Omental fat pad (tissue), 3 donors: ENCODE measurements at regions not wholly inside any gene's neighbourhood (a gene's known extent, or its start where the extent isn't known, plus 50 kb on each side); places are given as distances from the start of the nearest gene placed in this dataset.

Experiments
- ATAC-seq: fragments of 150-250 bp; one replicate; pipeline ENCODE4 v1.9.1; 2016; ENCODE audit warnings: mild to moderate bottlenecking, moderate library complexity; ENCODE audit not compliant: low FRiP score
- DNase-seq: peaks from one replicate; pipeline ENCODE4 v3.0.0-alpha.2; 2019; ENCODE audit warnings: low spot score
- TF ChIP-seq, protein P1 (sequence below), 3 donors: fragments of 450-650 bp; IDR thresholded peaks; one replicate each; pipeline ENCODE4 v1.5.1; 2016 to 2017; ENCODE audit warnings: antibody characterized with exemption in 3 of 3, mild to moderate bottlenecking in 3 of 3, moderate library complexity in 2 of 3

DNA sequence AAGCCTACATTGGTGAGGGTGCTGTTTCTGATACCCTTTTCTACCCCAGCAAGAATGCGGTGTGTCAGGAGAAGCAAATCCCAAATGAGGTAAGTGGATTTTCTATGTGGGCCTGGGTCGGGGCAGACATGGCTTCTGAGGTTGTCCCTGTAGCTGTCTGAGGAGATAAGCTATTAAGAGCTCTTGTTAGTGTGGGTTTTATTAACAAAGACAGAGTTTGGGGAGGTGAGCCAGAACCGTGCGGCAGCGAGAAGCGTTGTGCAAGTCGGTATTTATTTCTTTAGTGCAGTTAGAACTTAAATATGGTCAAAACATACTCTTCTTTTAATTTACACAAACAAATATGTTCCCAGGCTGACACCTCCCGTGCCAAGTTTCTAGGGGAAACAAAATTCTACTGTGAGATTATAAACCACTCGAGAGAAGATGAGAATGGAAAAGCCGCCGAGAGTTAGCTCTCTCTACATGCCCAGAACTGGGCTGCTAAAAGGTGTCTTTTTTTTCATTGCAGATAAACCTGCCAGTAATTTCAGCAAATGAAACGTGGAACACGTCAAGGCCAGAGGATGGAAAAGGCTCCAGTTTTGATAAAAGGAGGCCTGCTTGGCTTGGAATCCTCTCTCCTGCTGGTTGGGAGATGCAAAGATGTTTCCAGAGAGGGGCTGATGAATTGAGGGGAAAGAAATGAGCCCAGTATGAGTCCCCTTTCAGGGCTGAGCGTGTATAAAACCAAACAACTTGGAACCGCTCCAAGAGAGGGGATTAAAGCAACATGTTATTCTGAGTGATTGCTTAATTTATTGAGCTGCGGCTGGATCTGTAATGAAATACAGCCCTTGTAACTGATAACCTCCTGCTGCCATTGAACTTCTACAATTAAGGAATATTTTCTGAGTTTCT, 254.6 kb downstream of the MRTFB start:
- TF ChIP-seq, protein P1, sequence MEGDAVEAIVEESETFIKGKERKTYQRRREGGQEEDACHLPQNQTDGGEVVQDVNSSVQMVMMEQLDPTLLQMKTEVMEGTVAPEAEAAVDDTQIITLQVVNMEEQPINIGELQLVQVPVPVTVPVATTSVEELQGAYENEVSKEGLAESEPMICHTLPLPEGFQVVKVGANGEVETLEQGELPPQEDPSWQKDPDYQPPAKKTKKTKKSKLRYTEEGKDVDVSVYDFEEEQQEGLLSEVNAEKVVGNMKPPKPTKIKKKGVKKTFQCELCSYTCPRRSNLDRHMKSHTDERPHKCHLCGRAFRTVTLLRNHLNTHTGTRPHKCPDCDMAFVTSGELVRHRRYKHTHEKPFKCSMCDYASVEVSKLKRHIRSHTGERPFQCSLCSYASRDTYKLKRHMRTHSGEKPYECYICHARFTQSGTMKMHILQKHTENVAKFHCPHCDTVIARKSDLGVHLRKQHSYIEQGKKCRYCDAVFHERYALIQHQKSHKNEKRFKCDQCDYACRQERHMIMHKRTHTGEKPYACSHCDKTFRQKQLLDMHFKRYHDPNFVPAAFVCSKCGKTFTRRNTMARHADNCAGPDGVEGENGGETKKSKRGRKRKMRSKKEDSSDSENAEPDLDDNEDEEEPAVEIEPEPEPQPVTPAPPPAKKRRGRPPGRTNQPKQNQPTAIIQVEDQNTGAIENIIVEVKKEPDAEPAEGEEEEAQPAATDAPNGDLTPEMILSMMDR (IDR thresholded peaks at IDR 0.05): no peak
- no peak for DNase-seq
- ATAC-seq: no peak

DNA sequence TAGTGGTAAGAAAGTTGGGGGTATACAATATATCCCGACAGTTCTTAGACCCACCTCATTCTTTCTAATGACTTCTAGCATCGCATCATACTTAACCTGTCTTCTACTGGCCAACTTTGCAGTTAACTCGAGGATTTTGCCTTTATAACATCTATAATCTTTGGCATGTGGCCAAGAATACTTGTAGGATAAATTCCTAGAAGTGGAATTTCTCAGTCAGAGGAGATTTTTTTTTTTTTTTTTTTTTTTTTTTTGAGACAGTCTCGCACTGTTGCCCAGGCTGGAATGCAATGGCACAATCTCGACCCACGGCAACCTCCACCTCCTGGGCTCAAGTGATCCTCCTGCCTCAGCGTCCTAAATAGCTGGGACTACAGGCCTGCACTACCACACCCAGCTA, 253.5 kb downstream of the MRTFB start:
- TF ChIP-seq, protein P1 (IDR thresholded peaks at IDR 0.05): no peak
- ATAC-seq: peak; percentile 33
- no peak for DNase-seq

DNA sequence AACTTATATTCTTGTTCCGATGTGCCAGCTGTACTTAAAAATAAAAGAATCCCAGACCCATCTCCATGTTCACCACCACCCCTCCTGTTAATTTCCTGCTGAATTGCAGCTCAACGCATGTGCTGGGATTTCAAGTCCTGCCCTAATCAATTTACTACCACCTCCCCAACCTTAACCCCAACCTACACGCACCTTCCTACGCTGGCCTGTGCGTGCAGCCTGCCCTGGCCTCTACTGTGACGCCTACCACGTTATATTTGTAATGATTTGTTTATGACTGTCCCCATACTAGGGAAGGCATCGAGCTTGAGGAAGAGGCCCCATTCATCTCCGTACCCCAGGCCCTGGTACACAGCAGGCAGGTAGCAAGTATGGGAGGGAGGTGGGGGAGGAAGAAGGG, 251.1 kb downstream of the MRTFB start:
- ATAC-seq: no peak

DNA sequence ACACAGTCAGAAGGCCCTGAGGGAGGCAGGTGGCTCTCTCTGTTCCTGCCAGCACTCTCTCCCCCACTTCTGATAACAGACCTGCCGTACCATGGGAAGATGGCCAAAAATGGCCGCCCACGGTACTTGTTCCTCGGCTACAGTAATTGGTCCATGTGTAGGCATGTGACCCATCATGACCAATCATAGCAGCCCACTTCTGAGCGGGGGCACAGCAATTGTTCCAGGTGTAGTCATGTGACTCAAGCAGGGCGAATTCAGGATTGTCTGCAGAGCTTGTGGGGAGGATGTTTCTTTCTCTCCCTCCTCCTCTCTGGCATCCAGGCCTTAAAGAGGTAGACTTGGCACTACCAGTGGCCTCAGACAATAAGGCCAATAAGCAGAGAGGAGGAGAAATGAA, 250.4 kb downstream of the MRTFB start:
- DNase-seq (no peak), ATAC-seq (peak; percentile 28)
- TF ChIP-seq, protein P1 (IDR thresholded peaks at IDR 0.05): no peak

More for the DNA sequence above, 251.1 kb downstream of the MRTFB start:
- TF ChIP-seq, protein P1 (IDR thresholded peaks at IDR 0.05): no peak
- no peak for DNase-seq

DNA sequence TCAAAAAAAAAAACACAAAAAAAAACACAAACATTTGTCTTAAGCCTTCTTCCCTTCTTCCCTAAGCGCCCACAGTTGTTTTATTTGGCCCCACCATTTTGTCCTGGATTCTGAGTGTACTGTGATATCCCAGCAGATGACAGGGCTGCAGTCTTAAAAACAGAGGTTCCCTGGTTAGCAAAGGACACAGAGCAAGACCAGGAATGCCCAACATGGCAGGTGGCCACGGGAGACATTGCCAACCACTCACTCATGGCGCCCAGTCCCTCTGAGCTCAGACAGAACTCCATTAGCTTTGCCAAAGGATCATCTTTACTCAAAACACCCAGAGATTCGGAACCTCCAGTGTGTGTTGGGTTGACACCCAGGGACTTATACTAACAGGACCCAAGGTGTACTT, 249.3 kb downstream of the MRTFB start:
- no peak for ATAC-seq
- TF ChIP-seq, protein P1 (IDR thresholded peaks at IDR 0.05): no peak
- DNase-seq: no peak
